Natural killer cell (primary cell): ENCODE measurements at regions not wholly inside any gene's neighbourhood (a gene's known extent, or its start where the extent isn't known, plus 50 kb on each side); places are given as distances from the start of the nearest gene placed in this dataset.

Source experiments
- ATAC-seq, 3 donors: fragments of 150-1000 bp in 2 of 3; fragments of 200-7000 bp in 1 of 3; cut with Tn5 transposase; 1 replicate in 1 of 3; 2 replicates in 2 of 3; pipeline ENCODE4 v1.10.0; 2021; ENCODE audit warnings: mild to moderate bottlenecking in 2 of 3, moderate library complexity in 2 of 3
- DNase-seq, 2 donors: peaks; one replicate each; pipeline versions ENCODE4 v3.0.0 to v3.0.0-alpha.2; 2013 to 2021; ENCODE audit warnings: mixed read lengths in 1 of 2
- H3K27ac ChIP-seq: one replicate; pipeline ENCODE4 v1.5.1; 2013; ENCODE audit warnings: mild to moderate bottlenecking, low read length
- H3K27me3 ChIP-seq: one replicate; pipeline ENCODE4 v1.6.1; 2013; ENCODE audit warnings: low read length; ENCODE audit not compliant: control insufficient read depth, insufficient read depth
- H3K36me3 ChIP-seq: one replicate; pipeline ENCODE4 v1.6.1; 2013; ENCODE audit warnings: low read length; ENCODE audit not compliant: control insufficient read depth, insufficient read depth
- H3K4me1 ChIP-seq: one replicate; pipeline ENCODE4 v1.6.1; 2013; ENCODE audit warnings: low read length; ENCODE audit not compliant: control insufficient read depth, insufficient read depth
- H3K4me3 ChIP-seq: one replicate; pipeline ENCODE4 v1.5.1; 2013; ENCODE audit warnings: low read length
- H3K9me3 ChIP-seq: one replicate; pipeline ENCODE4 v1.6.1; 2013; ENCODE audit warnings: low read length; ENCODE audit not compliant: control insufficient read depth, insufficient read depth
- H3K27ac Mint-ChIP-seq, 2 donors: one replicate each; pipeline ENCODE4 v1.8.0; 2022; ENCODE audit warnings: mild to moderate bottlenecking in 2 of 2, mixed read lengths in 2 of 2, moderate library complexity in 1 of 2
- H3K27me3 Mint-ChIP-seq, 2 donors: one replicate each; pipeline ENCODE4 v1.8.0; 2022; ENCODE audit warnings: low read depth in 2 of 2, mixed read lengths in 2 of 2
- H3K36me3 Mint-ChIP-seq: one replicate; pipeline ENCODE4 v1.8.0; 2022; ENCODE audit warnings: mixed read lengths
- H3K4me1 Mint-ChIP-seq, 2 donors: one replicate each; pipeline ENCODE4 v1.8.0; 2022; ENCODE audit warnings: mixed read lengths in 2 of 2
- H3K4me3 Mint-ChIP-seq: one replicate; pipeline ENCODE4 v1.8.0; 2022; ENCODE audit warnings: mild to moderate bottlenecking, moderate library complexity, mixed read lengths
- H3K9me3 Mint-ChIP-seq, 2 donors: one replicate each; pipeline ENCODE4 v1.8.0; 2022; ENCODE audit warnings: mixed read lengths in 2 of 2
- CTCF ChIP-seq: fragments of 200-600 bp; IDR thresholded peaks from one replicate; pipeline ENCODE4 v1.8.0; 2022; ENCODE audit warnings: antibody characterized with exemption
- WGBS: methylation state at CpG from one replicate; pipeline ENCODE4 v1.1.7; 2013; ENCODE audit warnings: missing lambda C conversion rate; ENCODE audit not compliant: insufficient coverage; 5-methylcytosine and 5-hydroxymethylcytosine counted together
- intact Hi-C: fragments of 100-400 bp; cut with micrococcal nuclease; formaldehyde crosslinking; loops from one replicate; pipeline ENCODE4 v1.14.2; 2022

- Histone ChIP-seq H3K4me3 (no peak overlapping the region), H3K36me3 (no peaks in the 10 kb centered on the region), H3K27me3 (no peaks in the 10 kb centered on the region), H3K27ac (no peak overlapping the region), H3K4me1 (no peaks in the 10 kb centered on the region), H3K9me3 (peaks cover 6% of the 10 kb centered on the region)
- H3K36me3 Mint-ChIP-seq: no peaks in the 10 kb centered on the region
- no peak for DNase-seq
- no peak for TF ChIP-seq CTCF
- intact Hi-C loops: no loop called here
- H3K27me3 Mint-ChIP-seq: no peaks in the 10 kb centered on the region
- no peak for ATAC-seq
- whole genome bisulfite sequencing: 88% methylated on average over 6 of the region's 6 CpGs
- H3K27ac Mint-ChIP-seq: no peak overlapping the region
- no peaks in the 10 kb centered on the region for H3K4me1 Mint-ChIP-seq
- no peak overlapping the region for H3K4me3 Mint-ChIP-seq
- peaks cover 8 to 21% of the 10 kb centered on the region in 2 donors for H3K9me3 Mint-ChIP-seq
These were observed 885.7 kb downstream of the PLA2G4A start for GRCh38 chr1:187714470-187714869.

GRCh38 chr1:187715483-187715882 lies 886.7 kb downstream of the PLA2G4A start:
- no peak for TF ChIP-seq CTCF
- H3K27me3 ChIP-seq: no peaks in the 10 kb centered on the region
- H3K4me3 ChIP-seq: no peak overlapping the region
- Mint-ChIP-seq H3K27me3 (no peaks in the 10 kb centered on the region), H3K4me1 (no peaks in the 10 kb centered on the region), H3K4me3 (no peak overlapping the region), H3K36me3 (no peaks in the 10 kb centered on the region), H3K27ac (no peak overlapping the region), H3K9me3 (peaks cover 8 to 21% of the 10 kb centered on the region in 2 donors)
- ATAC-seq (no peak), DNase-seq (no peak)
- H3K9me3 ChIP-seq: peaks cover 6% of the 10 kb centered on the region
- intact Hi-C loops: no loop called here
- no peaks in the 10 kb centered on the region for H3K36me3 ChIP-seq
- H3K4me1 ChIP-seq: no peaks in the 10 kb centered on the region
- H3K27ac ChIP-seq: no peak overlapping the region

- H3K9me3 ChIP-seq: peaks cover 6% of the 10 kb centered on the region
- no peaks in the 10 kb centered on the region for H3K4me1 Mint-ChIP-seq
- DNase-seq (no peak), ATAC-seq (no peak)
- H3K27me3 ChIP-seq: no peaks in the 10 kb centered on the region
- no CpG with 5 or more reads among the region's 1 CpG for WGBS
- H3K4me3 Mint-ChIP-seq: no peak overlapping the region
- intact Hi-C loops: no loop called here
- peaks cover 8 to 16% of the 10 kb centered on the region in 2 donors for H3K9me3 Mint-ChIP-seq
- H3K4me3 ChIP-seq: no peak overlapping the region
- H3K27ac Mint-ChIP-seq: no peak overlapping the region
- H3K4me1 ChIP-seq: no peaks in the 10 kb centered on the region
- H3K27me3 Mint-ChIP-seq: no peaks in the 10 kb centered on the region
- H3K36me3 Mint-ChIP-seq: no peaks in the 10 kb centered on the region
- TF ChIP-seq CTCF: no peak
- no peak overlapping the region for H3K27ac ChIP-seq
- no peaks in the 10 kb centered on the region for H3K36me3 ChIP-seq
These were observed 887.4 kb downstream of the PLA2G4A start for GRCh38 chr1:187716160-187716559.

- intact Hi-C loops: no loop called here
- Histone ChIP-seq H3K4me1 (no peaks in the 10 kb centered on the region), H3K36me3 (no peaks in the 10 kb centered on the region), H3K4me3 (no peak overlapping the region), H3K9me3 (peaks cover 6% of the 10 kb centered on the region), H3K27ac (no peak overlapping the region), H3K27me3 (no peaks in the 10 kb centered on the region)
- WGBS: 70% methylated on average over 3 of the region's 3 CpGs
- Mint-ChIP-seq H3K36me3 (no peaks in the 10 kb centered on the region), H3K27ac (no peak overlapping the region), H3K27me3 (no peaks in the 10 kb centered on the region), H3K4me3 (no peak overlapping the region), H3K9me3 (peaks cover 10 to 13% of the 10 kb centered on the region in 2 donors), H3K4me1 (no peaks in the 10 kb centered on the region)
- no peak for TF ChIP-seq CTCF
- DNase-seq (no peak), ATAC-seq (no peak)
These were observed 889.8 kb downstream of the PLA2G4A start for GRCh38 chr1:187718527-187718926.
